ENCODE measurements at regions not wholly inside any gene's neighbourhood (a gene's known extent, or its start where the extent isn't known, plus 50 kb on each side); places are given as distances from the start of the nearest gene placed in this dataset.

- TF ChIP-seq CTCF (IDR thresholded peaks at IDR 0.05 in 8 of 11, conservative IDR thresholded peaks at IDR 0.05 in 3 of 11): no peak
- TF ChIP-seq POLR2AphosphoS5 (IDR thresholded peaks at IDR 0.05): no peak
- TF ChIP-seq POLR2A (IDR thresholded peaks at IDR 0.05): no peak
These were observed 428.5 kb downstream of the OCA2 start for GRCh38 chr15:27670486-27671209.

Measured in spleen (tissue), 7 donors.